PFSK-1 (cell line): ENCODE measurements at regions not wholly inside any gene's neighbourhood (a gene's known extent, or its start where the extent isn't known, plus 50 kb on each side); places are given as distances from the start of the nearest gene placed in this dataset.

Source experiments
- POLR2AphosphoS5 ChIP-seq: IDR thresholded peaks from 2 replicates; pipeline ENCODE4 v1.6.1; 2012; ENCODE audit warnings: low read depth, mild to moderate bottlenecking, control low read depth, low read length, moderate library complexity
- TAF1 ChIP-seq: IDR thresholded peaks from 2 replicates; pipeline ENCODE4 v1.6.1; 2012; ENCODE audit warnings: low read length, control low read depth, borderline replicate concordance; ENCODE audit not compliant: insufficient read depth

DNA sequence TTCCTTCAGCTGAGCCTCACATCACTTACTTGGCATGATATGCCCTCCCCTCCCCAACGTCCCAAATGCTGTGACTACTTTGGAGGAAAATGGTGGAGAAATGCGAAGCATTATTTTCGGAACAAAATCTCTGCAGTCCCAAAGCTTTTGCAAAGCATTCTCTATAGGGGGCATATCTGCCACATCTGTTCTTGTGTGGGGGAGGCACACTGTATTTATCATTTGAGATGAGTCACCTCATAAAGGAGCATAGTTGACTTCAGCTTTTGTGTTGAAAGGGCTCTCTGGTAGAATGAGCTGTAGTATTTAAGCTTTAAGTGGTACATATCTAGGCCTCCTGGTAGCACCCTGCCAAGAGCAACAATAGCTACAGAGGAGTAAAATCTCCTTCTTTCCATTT is 447.5 kb downstream of the ADAMTS20 start:
- no peak for TF ChIP-seq TAF1
- no peak for TF ChIP-seq POLR2AphosphoS5
